GM12872 (cell line): ENCODE measurements at regions not wholly inside any gene's neighbourhood (a gene's known extent, or its start where the extent isn't known, plus 50 kb on each side); places are given as distances from the start of the nearest gene placed in this dataset.

Experiments used
- CTCF ChIP-seq: IDR thresholded peaks from 3 replicates; pipeline ENCODE4 v1.5.1; 2011; ENCODE audit warnings: low read depth, mild to moderate bottlenecking, low read length, moderate library complexity; ENCODE audit not compliant: insufficient read depth

GRCh38 chr5:12959713-12960112, 984.8 kb downstream of the DNAH5 start:
- TF ChIP-seq CTCF: no peak

GRCh38 chr5:12952409-12952808, 992.1 kb downstream of the DNAH5 start:
- no peak for TF ChIP-seq CTCF

- no peak for TF ChIP-seq CTCF
These were observed 992.6 kb downstream of the DNAH5 start for GRCh38 chr5:12951846-12952245.

GRCh38 chr5:12947379-12947778, 997.1 kb downstream of the DNAH5 start:
- no peak for TF ChIP-seq CTCF

- no peak for TF ChIP-seq CTCF
These were observed 1008.3 kb downstream of the DNAH5 start for GRCh38 chr5:12936221-12936620.

- no peak for TF ChIP-seq CTCF
These were observed 1009.8 kb downstream of the DNAH5 start for GRCh38 chr5:12934722-12935121.

GRCh38 chr5:12920527-12920926, 1016.3 kb upstream of the CTNND2 start:
- TF ChIP-seq CTCF: no peak

GRCh38 chr5:12911156-12911555, 1006.9 kb upstream of the CTNND2 start:
- TF ChIP-seq CTCF: no peak
